ENCODE measurements at regions not wholly inside any gene's neighbourhood (a gene's known extent, or its start where the extent isn't known, plus 50 kb on each side); places are given as distances from the start of the nearest gene placed in this dataset.
A peak's percentile ranks its signal among the peaks of the same experiment; 100 is the strongest.

GRCh38 chr20:5432030-5432429 lies 115.3 kb upstream of the PROKR2 start:
- no peak overlapping the region for H3K27ac ChIP-seq (ENCODE audit: insufficient read depth, low read length, poor library complexity, severe bottlenecking)
- H3K4me3 ChIP-seq (ENCODE audit: low read depth, low read length) = no peak overlapping the region
- DNase-seq (no peak), ATAC-seq (ENCODE audit: low read depth in 2 of 2) (no peak)
- H3K27me3 ChIP-seq (ENCODE audit: control insufficient read depth, insufficient read depth, low read length) = peaks cover 2% of the 10 kb centered on the region
- Mint-ChIP-seq H3K4me1 (no peaks in the 10 kb centered on the region), H3K27ac (no peak overlapping the region), H3K27me3 (peaks cover 9% of the 10 kb centered on the region), H3K4me3 (no peak overlapping the region), H3K9me3 (peaks cover 0 to 4% (median 0%) of the 10 kb centered on the region in 7 donors), H3K36me3 (no peaks in the 10 kb centered on the region)
- no peaks in the 10 kb centered on the region for H3K36me3 ChIP-seq (ENCODE audit: control insufficient read depth, insufficient read depth, low read length)
- no peaks in the 10 kb centered on the region for H3K9me3 ChIP-seq (ENCODE audit: control insufficient read depth in 2 of 2, low read length in 2 of 2)
- H3K4me1 ChIP-seq (ENCODE audit: control insufficient read depth, insufficient read depth, low read length, poor library complexity, severe bottlenecking) = no peaks in the 10 kb centered on the region

GRCh38 chr20:5430670-5431069 lies 113.9 kb upstream of the PROKR2 start:
- H3K27ac Mint-ChIP-seq = no peak overlapping the region
- no peak for DNase-seq
- peaks cover 10% of the 10 kb centered on the region for H3K27me3 Mint-ChIP-seq
- H3K9me3 ChIP-seq (ENCODE audit: control insufficient read depth in 2 of 2, low read length in 2 of 2) = no peaks in the 10 kb centered on the region
- no peak overlapping the region for H3K27ac ChIP-seq (ENCODE audit: insufficient read depth, low read length, poor library complexity, severe bottlenecking)
- H3K4me3 Mint-ChIP-seq = no peak overlapping the region
- H3K36me3 ChIP-seq (ENCODE audit: control insufficient read depth, insufficient read depth, low read length) = no peaks in the 10 kb centered on the region
- no peaks in the 10 kb centered on the region for H3K36me3 Mint-ChIP-seq
- H3K9me3 Mint-ChIP-seq = peaks cover 0 to 3% (median 0%) of the 10 kb centered on the region in 7 donors
- no peak overlapping the region for H3K4me3 ChIP-seq (ENCODE audit: low read depth, low read length)
- no peaks in the 10 kb centered on the region for H3K4me1 Mint-ChIP-seq
- no peaks in the 10 kb centered on the region for H3K27me3 ChIP-seq (ENCODE audit: control insufficient read depth, insufficient read depth, low read length)
- no peaks in the 10 kb centered on the region for H3K4me1 ChIP-seq (ENCODE audit: control insufficient read depth, insufficient read depth, low read length, poor library complexity, severe bottlenecking)
- ATAC-seq (ENCODE audit: low read depth in 2 of 2) = no peak

GRCh38 chr20:5426026-5426425 lies 109.3 kb upstream of the PROKR2 start:
- ATAC-seq (ENCODE audit: low read depth in 2 of 2) = no peak
- H3K27me3 ChIP-seq (ENCODE audit: control insufficient read depth, insufficient read depth, low read length) = peaks cover 5% of the 10 kb centered on the region
- no peak overlapping the region for H3K27ac ChIP-seq (ENCODE audit: insufficient read depth, low read length, poor library complexity, severe bottlenecking)
- peaks cover 4% of the 10 kb centered on the region for H3K27me3 Mint-ChIP-seq
- H3K4me3 Mint-ChIP-seq = no peak overlapping the region
- no peaks in the 10 kb centered on the region for H3K4me1 ChIP-seq (ENCODE audit: control insufficient read depth, insufficient read depth, low read length, poor library complexity, severe bottlenecking)
- no peak overlapping the region for H3K27ac Mint-ChIP-seq
- H3K9me3 ChIP-seq (ENCODE audit: control insufficient read depth in 2 of 2, low read length in 2 of 2) = no peaks in the 10 kb centered on the region
- no peaks in the 10 kb centered on the region for H3K36me3 ChIP-seq (ENCODE audit: control insufficient read depth, insufficient read depth, low read length)
- H3K4me3 ChIP-seq (ENCODE audit: low read depth, low read length) = no peak overlapping the region
- no peak for DNase-seq
- H3K9me3 Mint-ChIP-seq = peaks cover 0 to 2% (median 0%) of the 10 kb centered on the region in 7 donors
- H3K36me3 Mint-ChIP-seq = no peaks in the 10 kb centered on the region
- no peaks in the 10 kb centered on the region for H3K4me1 Mint-ChIP-seq

GRCh38 chr20:5416086-5416485 lies 99.3 kb upstream of the PROKR2 start:
- Mint-ChIP-seq H3K27ac (no peak overlapping the region), H3K36me3 (no peaks in the 10 kb centered on the region), H3K4me3 (no peak overlapping the region), H3K27me3 (peaks cover 9% of the 10 kb centered on the region), H3K9me3 (peaks cover 0 to 5% (median 0%) of the 10 kb centered on the region in 7 donors), H3K4me1 (no peaks in the 10 kb centered on the region)
- H3K4me1 ChIP-seq (ENCODE audit: control insufficient read depth, insufficient read depth, low read length, poor library complexity, severe bottlenecking) = no peaks in the 10 kb centered on the region
- DNase-seq (no peak), ATAC-seq (ENCODE audit: low read depth in 2 of 2) (no peak)
- H3K4me3 ChIP-seq (ENCODE audit: low read depth, low read length) = no peak overlapping the region
- no peaks in the 10 kb centered on the region for H3K27me3 ChIP-seq (ENCODE audit: control insufficient read depth, insufficient read depth, low read length)
- no peaks in the 10 kb centered on the region for H3K9me3 ChIP-seq (ENCODE audit: control insufficient read depth in 2 of 2, low read length in 2 of 2)
- no peak overlapping the region for H3K27ac ChIP-seq (ENCODE audit: insufficient read depth, low read length, poor library complexity, severe bottlenecking)
- no peaks in the 10 kb centered on the region for H3K36me3 ChIP-seq (ENCODE audit: control insufficient read depth, insufficient read depth, low read length)

GRCh38 chr20:5413394-5413793 lies 96.6 kb upstream of the PROKR2 start:
- Histone ChIP-seq H3K4me3 (ENCODE audit: low read depth, low read length) (no peak overlapping the region), H3K9me3 (ENCODE audit: control insufficient read depth in 2 of 2, low read length in 2 of 2) (no peaks in the 10 kb centered on the region), H3K27ac (ENCODE audit: insufficient read depth, low read length, poor library complexity, severe bottlenecking) (no peak overlapping the region), H3K36me3 (ENCODE audit: control insufficient read depth, insufficient read depth, low read length) (no peaks in the 10 kb centered on the region), H3K27me3 (ENCODE audit: control insufficient read depth, insufficient read depth, low read length) (peaks cover 3% of the 10 kb centered on the region), H3K4me1 (ENCODE audit: control insufficient read depth, insufficient read depth, low read length, poor library complexity, severe bottlenecking) (no peaks in the 10 kb centered on the region)
- DNase-seq (no peak), ATAC-seq (ENCODE audit: low read depth in 2 of 2) (no peak)
- Mint-ChIP-seq H3K4me1 (no peaks in the 10 kb centered on the region), H3K27ac (no peak overlapping the region), H3K27me3 (peaks cover 9% of the 10 kb centered on the region), H3K9me3 (peaks cover 0 to 2% (median 0%) of the 10 kb centered on the region in 7 donors), H3K36me3 (no peaks in the 10 kb centered on the region), H3K4me3 (no peak overlapping the region)

GRCh38 chr20:5410470-5410869 lies 93.7 kb upstream of the PROKR2 start:
- ATAC-seq (ENCODE audit: low read depth in 2 of 2) (no peak), DNase-seq (no peak)
- H3K4me3 ChIP-seq (ENCODE audit: low read depth, low read length) = no peak overlapping the region
- no peak overlapping the region for H3K27ac ChIP-seq (ENCODE audit: insufficient read depth, low read length, poor library complexity, severe bottlenecking)
- H3K27me3 ChIP-seq (ENCODE audit: control insufficient read depth, insufficient read depth, low read length) = peaks cover 6% of the 10 kb centered on the region
- Mint-ChIP-seq H3K4me3 (no peak overlapping the region), H3K4me1 (no peaks in the 10 kb centered on the region), H3K36me3 (no peaks in the 10 kb centered on the region), H3K27ac (no peak overlapping the region), H3K27me3 (peaks cover 7% of the 10 kb centered on the region), H3K9me3 (peaks cover 0 to 5% (median under 1%) of the 10 kb centered on the region in 7 donors)
- H3K9me3 ChIP-seq (ENCODE audit: control insufficient read depth in 2 of 2, low read length in 2 of 2) = no peaks in the 10 kb centered on the region
- no peaks in the 10 kb centered on the region for H3K4me1 ChIP-seq (ENCODE audit: control insufficient read depth, insufficient read depth, low read length, poor library complexity, severe bottlenecking)
- no peaks in the 10 kb centered on the region for H3K36me3 ChIP-seq (ENCODE audit: control insufficient read depth, insufficient read depth, low read length)

- H3K9me3 ChIP-seq (ENCODE audit: control insufficient read depth in 2 of 2, low read length in 2 of 2) = no peaks in the 10 kb centered on the region
- DNase-seq (peak in 1 of 3 donors; percentile 24), ATAC-seq (ENCODE audit: low read depth in 2 of 2) (peak in 1 of 2 donors; percentile 37)
- H3K27ac ChIP-seq (ENCODE audit: insufficient read depth, low read length, poor library complexity, severe bottlenecking) = no peak overlapping the region
- H3K4me3 ChIP-seq (ENCODE audit: low read depth, low read length) = no peak overlapping the region
- H3K27me3 ChIP-seq (ENCODE audit: control insufficient read depth, insufficient read depth, low read length) = no peaks in the 10 kb centered on the region
- peaks cover 0 to 15% (median 3%) of the 10 kb centered on the region in 7 donors for H3K9me3 Mint-ChIP-seq
- no peaks in the 10 kb centered on the region for H3K4me1 ChIP-seq (ENCODE audit: control insufficient read depth, insufficient read depth, low read length, poor library complexity, severe bottlenecking)
- no peaks in the 10 kb centered on the region for H3K4me1 Mint-ChIP-seq
- no peaks in the 10 kb centered on the region for H3K36me3 Mint-ChIP-seq
- H3K4me3 Mint-ChIP-seq = no peak overlapping the region
- H3K27ac Mint-ChIP-seq = no peak overlapping the region
- H3K36me3 ChIP-seq (ENCODE audit: control insufficient read depth, insufficient read depth, low read length) = no peaks in the 10 kb centered on the region
- H3K27me3 Mint-ChIP-seq = peaks cover 4% of the 10 kb centered on the region
Measured at GRCh38 chr20:5402903-5403531, 86.3 kb upstream of the PROKR2 start.

GRCh38 chr20:5401277-5401875 lies 84.6 kb upstream of the PROKR2 start:
- H3K9me3 Mint-ChIP-seq = peaks cover 0 to 15% (median 0%) of the 10 kb centered on the region in 7 donors
- H3K27me3 Mint-ChIP-seq = peaks cover 7% of the 10 kb centered on the region

More at GRCh38 chr20:5401277-5401875, 84.6 kb upstream of the PROKR2 start:
- no peak for DNase-seq
- Histone ChIP-seq H3K9me3 (ENCODE audit: control insufficient read depth in 2 of 2, low read length in 2 of 2) (no peaks in the 10 kb centered on the region), H3K36me3 (ENCODE audit: control insufficient read depth, insufficient read depth, low read length) (no peaks in the 10 kb centered on the region), H3K27me3 (ENCODE audit: control insufficient read depth, insufficient read depth, low read length) (no peaks in the 10 kb centered on the region), H3K4me3 (ENCODE audit: low read depth, low read length) (no peak overlapping the region), H3K4me1 (ENCODE audit: control insufficient read depth, insufficient read depth, low read length, poor library complexity, severe bottlenecking) (no peaks in the 10 kb centered on the region), H3K27ac (ENCODE audit: insufficient read depth, low read length, poor library complexity, severe bottlenecking) (no peak overlapping the region)
- no peak overlapping the region for H3K4me3 Mint-ChIP-seq
- H3K36me3 Mint-ChIP-seq = no peaks in the 10 kb centered on the region
- no peak overlapping the region for H3K27ac Mint-ChIP-seq
- no peaks in the 10 kb centered on the region for H3K4me1 Mint-ChIP-seq
- ATAC-seq (ENCODE audit: low read depth in 2 of 2) = no peak

Measured in CD4-positive, CD25-positive, alpha-beta regulatory T cell (primary cell).